ENCODE measurements at regions not wholly inside any gene's neighbourhood (a gene's known extent, or its start where the extent isn't known, plus 50 kb on each side); places are given as distances from the start of the nearest gene placed in this dataset.
A peak's percentile ranks its signal among the peaks of the same experiment; 100 is the strongest.

GRCh38 chr3:95044101-95044500, 981.2 kb downstream of the NSUN3 start:
- DNase-seq = no peak

- DNase-seq = peak; percentile 52
Measured at GRCh38 chr3:95048564-95048963, 985.7 kb downstream of the NSUN3 start.

- no peak for DNase-seq
Measured at GRCh38 chr3:95049841-95050240, 987.0 kb downstream of the NSUN3 start.

- no peak for DNase-seq
Measured at GRCh38 chr3:95055288-95055687, 992.4 kb downstream of the NSUN3 start.

- no peak for DNase-seq
Measured at GRCh38 chr3:95082191-95082590, 1019.3 kb downstream of the NSUN3 start.

GRCh38 chr3:95084738-95085137, 1021.9 kb downstream of the NSUN3 start:
- DNase-seq = no peak

- DNase-seq = no peak
Measured at GRCh38 chr3:95088464-95088863, 1025.6 kb downstream of the NSUN3 start.

GRCh38 chr3:95097493-95097892, 1034.6 kb downstream of the NSUN3 start:
- no peak for DNase-seq

- no peak for DNase-seq
Measured at GRCh38 chr3:95120921-95121320, 1058.1 kb downstream of the NSUN3 start.

- no peak for DNase-seq
Measured at GRCh38 chr3:95123104-95123503, 1060.2 kb downstream of the NSUN3 start.

- DNase-seq = no peak
Measured at GRCh38 chr3:95134693-95135413, 1072.0 kb downstream of the NSUN3 start.

- DNase-seq = no peak
Measured at GRCh38 chr3:95148107-95148506, 1085.2 kb downstream of the NSUN3 start.

GRCh38 chr3:95151590-95151989, 1088.7 kb downstream of the NSUN3 start:
- DNase-seq = no peak

- DNase-seq = peak; percentile 23
Measured at GRCh38 chr3:95154766-95155165, 1091.9 kb downstream of the NSUN3 start.

GRCh38 chr3:95162794-95163193, 1099.9 kb downstream of the NSUN3 start:
- no peak for DNase-seq

- no peak for DNase-seq
Measured at GRCh38 chr3:95167748-95168147, 1104.9 kb downstream of the NSUN3 start.

GRCh38 chr3:95168526-95168925, 1105.7 kb downstream of the NSUN3 start:
- no peak for DNase-seq

- peak; percentile 31 for DNase-seq
Measured at GRCh38 chr3:95172164-95172943, 1109.5 kb downstream of the NSUN3 start.

- DNase-seq = no peak
Measured at GRCh38 chr3:95177096-95177495, 1114.2 kb downstream of the NSUN3 start.

GRCh38 chr3:95184038-95184437, 1121.2 kb downstream of the NSUN3 start:
- DNase-seq = no peak

GRCh38 chr3:95189348-95189747, 1126.5 kb downstream of the NSUN3 start:
- no peak for DNase-seq

- DNase-seq = no peak
Measured at GRCh38 chr3:95197661-95198060, 1134.8 kb downstream of the NSUN3 start.

- no peak for DNase-seq
Measured at GRCh38 chr3:95200384-95200783, 1137.5 kb downstream of the NSUN3 start.

GRCh38 chr3:95210878-95211277, 1148.0 kb downstream of the NSUN3 start:
- DNase-seq = no peak
